ENCODE measurements at regions not wholly inside any gene's neighbourhood (a gene's known extent, or its start where the extent isn't known, plus 50 kb on each side); places are given as distances from the start of the nearest gene placed in this dataset.

- DNase-seq (ENCODE audit: low spot score): no peak
These were observed 51.9 kb upstream of the GNAT3 start for GRCh38 chr7:80563561-80564327.

DNA sequence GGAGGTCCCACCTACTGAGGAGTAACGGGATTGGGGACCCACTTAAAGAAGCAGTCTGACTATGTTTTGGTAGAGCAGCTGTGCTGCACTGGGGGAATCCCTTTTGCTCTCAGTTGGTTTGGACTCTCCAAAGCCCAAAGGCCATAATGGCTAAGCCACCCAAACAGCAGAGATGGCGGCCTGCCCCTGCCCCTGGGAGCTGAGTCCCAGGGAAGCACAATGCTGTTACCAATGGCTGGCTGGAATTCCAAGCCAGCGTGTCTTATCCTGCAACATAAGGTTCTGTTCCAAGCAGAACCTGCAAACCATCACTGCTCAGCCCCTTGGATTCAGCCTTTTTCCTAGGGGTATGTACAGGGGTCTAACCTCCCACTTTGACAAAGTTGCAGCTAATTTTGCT is 53.7 kb upstream of the GNAT3 start:
- no peak for DNase-seq (ENCODE audit: low spot score)

GRCh38 chr7:80581486-80582260 is 56.8 kb upstream of the CD36 start:
- no peak for DNase-seq (ENCODE audit: low spot score)

- DNase-seq (ENCODE audit: low spot score): no peak
These were observed 54.5 kb upstream of the CD36 start for GRCh38 chr7:80583901-80584300.

DNA sequence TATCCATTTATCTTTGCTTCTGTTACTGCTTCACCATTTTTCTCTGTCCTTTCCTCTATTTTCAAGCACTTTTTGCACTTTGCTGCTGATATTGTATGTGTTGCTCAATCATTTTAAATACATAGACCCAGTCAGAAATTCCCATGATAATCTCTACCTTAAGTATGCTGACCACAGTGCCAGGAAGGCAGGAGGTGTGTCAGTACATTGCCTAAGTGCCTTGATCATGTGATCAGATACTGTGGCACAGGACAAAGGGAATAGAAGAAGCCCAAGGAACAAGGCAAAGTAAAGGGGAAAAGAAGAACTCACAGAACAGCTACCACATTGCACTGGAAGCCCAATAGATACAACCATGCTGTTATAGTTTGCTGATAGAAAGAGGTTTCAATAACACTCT is 53.7 kb upstream of the CD36 start:
- peak; percentile 78 for DNase-seq (ENCODE audit: low spot score)

- DNase-seq (ENCODE audit: low spot score): no peak
These were observed 50.9 kb upstream of the CD36 start for GRCh38 chr7:80587538-80587937.

DNA sequence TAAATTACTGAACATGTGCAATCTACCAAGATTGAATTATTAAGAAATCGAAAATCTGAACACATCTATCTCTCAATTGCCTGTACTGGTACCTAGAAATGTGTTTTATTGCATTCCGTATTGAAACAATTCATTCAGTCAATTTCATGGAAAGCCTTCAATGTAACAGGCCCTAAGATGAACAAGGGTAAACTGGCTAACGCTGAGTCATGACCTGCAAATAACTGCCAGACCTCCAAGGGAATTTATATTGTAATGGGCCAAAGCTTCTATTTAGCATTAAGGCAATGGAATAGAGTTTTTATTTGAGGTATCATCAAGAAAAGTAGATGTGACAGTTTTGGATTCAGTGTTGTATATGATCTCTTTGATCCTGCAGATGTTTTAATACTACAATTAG is 49.9 kb upstream of the CD36 start:
- DNase-seq (ENCODE audit: low spot score): no peak

Data from H4 (cell line).